Upper lobe of left lung (tissue), 4 donors: ENCODE measurements at regions not wholly inside any gene's neighbourhood (a gene's known extent, or its start where the extent isn't known, plus 50 kb on each side); places are given as distances from the start of the nearest gene placed in this dataset.

Experiments used
- POLR2A ChIP-seq, 4 donors: fragments of 450-650 bp; IDR thresholded peaks; one replicate each; pipeline ENCODE4 v1.5.1; 2016 to 2017; ENCODE audit warnings: antibody characterized with exemption in 4 of 4, mild to moderate bottlenecking in 2 of 4
- TF ChIP-seq, protein P1 (sequence below), 6 experiments: fragments of 450-650 bp in 4 of 6; fragments of 200-600 bp in 2 of 6; sonication (generic) in 2 of 6; IDR thresholded peaks; one replicate each; pipeline ENCODE4 v1.5.1; 2016 to 2019; ENCODE audit warnings: antibody characterized with exemption in 6 of 6

DNA sequence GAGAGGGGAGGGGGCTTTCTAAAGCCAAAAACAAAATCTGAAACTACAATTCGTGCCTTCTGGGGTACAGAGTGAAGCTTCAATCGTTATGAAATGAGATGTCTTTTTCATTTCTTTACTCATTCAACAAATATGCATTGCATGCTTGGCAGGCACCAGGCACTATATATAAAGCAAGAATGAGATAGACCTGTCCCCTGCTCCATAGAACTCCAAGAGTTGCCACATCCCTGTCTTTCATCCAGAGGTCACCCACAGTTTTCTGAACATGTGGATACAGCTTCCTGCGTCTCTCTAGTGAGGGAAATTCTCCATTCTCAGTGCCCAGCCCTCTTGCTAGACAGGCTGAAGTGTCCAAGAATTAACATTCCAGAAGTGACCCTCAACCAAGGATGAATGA lies 343.2 kb upstream of the MAF start:
- TF ChIP-seq, protein P1, sequence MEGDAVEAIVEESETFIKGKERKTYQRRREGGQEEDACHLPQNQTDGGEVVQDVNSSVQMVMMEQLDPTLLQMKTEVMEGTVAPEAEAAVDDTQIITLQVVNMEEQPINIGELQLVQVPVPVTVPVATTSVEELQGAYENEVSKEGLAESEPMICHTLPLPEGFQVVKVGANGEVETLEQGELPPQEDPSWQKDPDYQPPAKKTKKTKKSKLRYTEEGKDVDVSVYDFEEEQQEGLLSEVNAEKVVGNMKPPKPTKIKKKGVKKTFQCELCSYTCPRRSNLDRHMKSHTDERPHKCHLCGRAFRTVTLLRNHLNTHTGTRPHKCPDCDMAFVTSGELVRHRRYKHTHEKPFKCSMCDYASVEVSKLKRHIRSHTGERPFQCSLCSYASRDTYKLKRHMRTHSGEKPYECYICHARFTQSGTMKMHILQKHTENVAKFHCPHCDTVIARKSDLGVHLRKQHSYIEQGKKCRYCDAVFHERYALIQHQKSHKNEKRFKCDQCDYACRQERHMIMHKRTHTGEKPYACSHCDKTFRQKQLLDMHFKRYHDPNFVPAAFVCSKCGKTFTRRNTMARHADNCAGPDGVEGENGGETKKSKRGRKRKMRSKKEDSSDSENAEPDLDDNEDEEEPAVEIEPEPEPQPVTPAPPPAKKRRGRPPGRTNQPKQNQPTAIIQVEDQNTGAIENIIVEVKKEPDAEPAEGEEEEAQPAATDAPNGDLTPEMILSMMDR (IDR thresholded peaks at IDR 0.05): no peak
- TF ChIP-seq POLR2A (IDR thresholded peaks at IDR 0.05): no peak
